ENCODE measurements at regions not wholly inside any gene's neighbourhood (a gene's known extent, or its start where the extent isn't known, plus 50 kb on each side); places are given as distances from the start of the nearest gene placed in this dataset.

- 53 to 61% (median 57%) methylated on average over 2 of the region's 2 CpGs for WGBS, 4 donors
- intact Hi-C loops (cut with DNase I), result no loop called here
- H3K27ac ChIP-seq, result no peak overlapping the region
- no peaks in the 10 kb centered on the region for H3K36me3 ChIP-seq (replicated peaks in 1 of 2)
- H3K9me3 ChIP-seq (replicated peaks in 1 of 3), result no peaks in the 10 kb centered on the region
- H3K4me3 ChIP-seq, result no peak overlapping the region
- no peaks in the 10 kb centered on the region for H3K4me1 ChIP-seq (replicated peaks in 1 of 2)
- no peak for DNase-seq
- TF ChIP-seq CTCF (IDR thresholded peaks at IDR 0.05) (no peak), POLR2A (IDR thresholded peaks at IDR 0.05) (no peak)
- H3K27me3 ChIP-seq, result no peaks in the 10 kb centered on the region
These were observed 475.9 kb downstream of the SQOR start for GRCh38 chr15:46110755-46111154.

GRCh38 chr15:46111730-46112129 is 476.9 kb downstream of the SQOR start:
- Histone ChIP-seq H3K4me3 (no peak overlapping the region), H3K4me1 (replicated peaks in 1 of 2) (no peaks in the 10 kb centered on the region), H3K36me3 (replicated peaks in 1 of 2) (no peaks in the 10 kb centered on the region), H3K27ac (no peak overlapping the region), H3K27me3 (no peaks in the 10 kb centered on the region), H3K9me3 (replicated peaks in 1 of 3) (no peaks in the 10 kb centered on the region)
- intact Hi-C loops (cut with DNase I), result no loop called here
- DNase-seq, result no peak
- TF ChIP-seq POLR2A (IDR thresholded peaks at IDR 0.05), result no peak
- TF ChIP-seq CTCF (IDR thresholded peaks at IDR 0.05), result no peak
- 50 to 77% (median 75%) methylated on average over 1 to 3 of the region's 3 CpGs for WGBS, 4 donors

GRCh38 chr15:46117071-46117470 is 482.2 kb downstream of the SQOR start:
- H3K36me3 ChIP-seq (replicated peaks in 1 of 2), result no peaks in the 10 kb centered on the region
- H3K27me3 ChIP-seq, result no peaks in the 10 kb centered on the region
- TF ChIP-seq CTCF (IDR thresholded peaks at IDR 0.05), result no peak
- no peak for TF ChIP-seq POLR2A (IDR thresholded peaks at IDR 0.05)
- intact Hi-C loops (cut with DNase I), result no loop called here
- H3K4me3 ChIP-seq, result no peak overlapping the region
- no peaks in the 10 kb centered on the region for H3K9me3 ChIP-seq (replicated peaks in 1 of 3)
- no peak for DNase-seq
- H3K27ac ChIP-seq, result no peak overlapping the region
- no peaks in the 10 kb centered on the region for H3K4me1 ChIP-seq (replicated peaks in 1 of 2)

- 80 to 91% (median 86%) methylated on average over 3 of the region's 3 CpGs for WGBS, 4 donors
- H3K27ac ChIP-seq, result no peak overlapping the region
- intact Hi-C loops (cut with DNase I), result no loop called here
- no peak overlapping the region for H3K4me3 ChIP-seq
- no peaks in the 10 kb centered on the region for H3K4me1 ChIP-seq (replicated peaks in 1 of 2)
- TF ChIP-seq POLR2A (IDR thresholded peaks at IDR 0.05), result no peak
- no peak for TF ChIP-seq CTCF (IDR thresholded peaks at IDR 0.05)
- H3K9me3 ChIP-seq (replicated peaks in 1 of 3), result peaks cover 0 to 7% (median 0%) of the 10 kb centered on the region in 3 donors
- H3K27me3 ChIP-seq, result no peaks in the 10 kb centered on the region
- DNase-seq, result no peak
- H3K36me3 ChIP-seq (replicated peaks in 1 of 2), result no peaks in the 10 kb centered on the region
These were observed 485.9 kb downstream of the SQOR start for GRCh38 chr15:46120713-46121112.

All from adrenal gland (tissue), 9 donors.